GM12875 (cell line): ENCODE measurements at regions not wholly inside any gene's neighbourhood (a gene's known extent, or its start where the extent isn't known, plus 50 kb on each side); places are given as distances from the start of the nearest gene placed in this dataset.

Experiments used
- H3K4me3 ChIP-seq: one replicate; pipeline ENCODE4 v1.5.1; 2011; ENCODE audit warnings: low read depth, low read length, control low read depth
- CTCF ChIP-seq: IDR thresholded peaks from 2 replicates; pipeline ENCODE4 v1.5.1; 2011; ENCODE audit warnings: low read depth, mild to moderate bottlenecking, control low read depth, inconsistent platforms, low read length, moderate library complexity, borderline replicate concordance; ENCODE audit not compliant: insufficient read depth

GRCh38 chr18:40216856-40217255 lies 1738.2 kb upstream of the PIK3C3 start:
- TF ChIP-seq CTCF, result no peak
- no peak overlapping the region for H3K4me3 ChIP-seq

GRCh38 chr18:40215979-40216378 lies 1739.1 kb upstream of the PIK3C3 start:
- no peak for TF ChIP-seq CTCF
- no peak overlapping the region for H3K4me3 ChIP-seq

DNA sequence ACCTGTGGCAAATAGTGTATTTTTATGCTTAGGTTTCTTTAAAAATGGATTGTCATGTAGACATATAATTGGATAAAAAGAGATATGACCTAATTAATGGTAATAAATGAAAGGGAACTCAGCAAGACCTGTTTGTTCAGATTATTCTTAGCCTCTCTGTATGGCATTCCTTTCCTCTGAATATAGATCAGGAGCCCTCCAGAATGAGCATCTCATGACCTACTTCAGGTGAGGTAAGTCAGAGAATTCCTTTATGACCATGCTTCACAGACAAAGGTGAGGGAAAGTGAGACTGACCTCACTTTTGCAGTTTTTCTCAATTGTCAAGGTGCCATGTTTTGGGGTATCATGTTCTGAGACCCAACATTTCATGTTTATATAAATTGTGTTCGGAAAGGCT lies 1744.3 kb upstream of the PIK3C3 start:
- TF ChIP-seq CTCF, result no peak
- H3K4me3 ChIP-seq, result no peak overlapping the region

DNA sequence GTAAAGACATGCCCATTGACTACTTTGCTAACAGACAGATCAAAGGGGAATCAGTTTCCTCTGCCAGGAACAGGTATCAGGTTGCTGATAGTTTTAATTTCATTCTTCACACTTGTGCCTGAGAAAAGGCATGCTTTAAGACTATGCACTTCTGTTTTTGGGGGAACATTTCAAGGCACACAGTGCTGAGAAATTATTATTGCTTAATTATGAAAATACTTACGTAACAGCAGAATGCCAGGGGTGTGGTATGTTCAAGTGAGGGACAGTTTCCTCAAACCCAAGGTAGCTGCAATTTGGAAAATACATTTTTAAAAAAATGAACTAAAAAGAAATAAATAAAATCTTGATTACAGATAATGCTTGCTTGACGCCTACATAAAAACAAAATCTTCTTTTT lies 1746.1 kb upstream of the PIK3C3 start:
- H3K4me3 ChIP-seq, result no peak overlapping the region
- no peak for TF ChIP-seq CTCF

GRCh38 chr18:40197711-40198110 lies 1757.3 kb upstream of the PIK3C3 start:
- no peak overlapping the region for H3K4me3 ChIP-seq
- TF ChIP-seq CTCF, result no peak

- no peak for TF ChIP-seq CTCF
Observed at GRCh38 chr18:40186677-40187076, 1768.4 kb upstream of the PIK3C3 start.

DNA sequence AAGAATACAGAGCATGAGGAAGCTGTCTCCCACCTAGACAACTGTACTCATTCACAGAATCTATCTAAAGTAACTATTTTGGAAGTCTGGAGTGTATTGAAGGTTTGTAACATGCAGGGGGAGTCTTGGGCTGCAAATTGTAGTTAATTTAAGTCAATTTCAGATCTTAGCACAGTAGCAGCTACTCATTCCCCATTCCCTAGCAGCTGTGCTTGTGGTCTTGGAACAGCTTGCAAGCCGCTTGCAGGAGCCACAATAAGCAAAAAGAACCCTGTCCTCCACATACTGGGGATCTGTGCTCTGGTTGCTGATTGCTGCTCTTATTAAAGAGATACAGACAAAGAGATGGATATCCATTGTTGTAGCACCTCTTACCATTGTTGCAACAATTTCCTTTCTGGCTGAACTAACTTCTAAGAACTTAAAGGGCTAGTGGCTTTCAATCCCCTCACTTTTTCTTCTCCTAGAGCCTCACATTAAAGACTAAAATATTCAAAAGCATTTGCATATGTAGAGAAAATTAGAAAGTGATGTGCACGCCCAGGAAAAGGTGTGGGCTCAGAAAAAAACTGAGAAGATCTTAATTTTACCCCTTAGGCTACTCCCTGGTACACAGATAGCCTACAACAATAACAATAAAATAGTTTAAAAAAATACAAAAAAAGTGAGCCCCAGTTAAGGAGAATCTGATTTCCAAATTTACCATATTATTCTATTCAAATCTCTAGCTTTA lies 1775.1 kb upstream of the PIK3C3 start:
- no peak for TF ChIP-seq CTCF

More at GRCh38 chr18:40186677-40187076, 1768.4 kb upstream of the PIK3C3 start:
- H3K4me3 ChIP-seq, result no peak overlapping the region

More for the DNA sequence above, 1775.1 kb upstream of the PIK3C3 start:
- H3K4me3 ChIP-seq, result no peak overlapping the region
